GM19328 (cell line): ENCODE measurements at regions not wholly inside any gene's neighbourhood (a gene's known extent, or its start where the extent isn't known, plus 50 kb on each side); places are given as distances from the start of the nearest gene placed in this dataset.
"Not testable (repeated sequence)": the region's sequence is repeated elsewhere in the genome, so short reads cannot be mapped to it uniquely, and the experiment has no call there.

Source experiments
- ATAC-seq: cut with Tn5 transposase; IDR thresholded peaks from one replicate; pipeline ENCODE4 v1.9.1; 2021; ENCODE audit warnings: mild to moderate bottlenecking, moderate library complexity; ENCODE audit not compliant: unreplicated experiment

DNA sequence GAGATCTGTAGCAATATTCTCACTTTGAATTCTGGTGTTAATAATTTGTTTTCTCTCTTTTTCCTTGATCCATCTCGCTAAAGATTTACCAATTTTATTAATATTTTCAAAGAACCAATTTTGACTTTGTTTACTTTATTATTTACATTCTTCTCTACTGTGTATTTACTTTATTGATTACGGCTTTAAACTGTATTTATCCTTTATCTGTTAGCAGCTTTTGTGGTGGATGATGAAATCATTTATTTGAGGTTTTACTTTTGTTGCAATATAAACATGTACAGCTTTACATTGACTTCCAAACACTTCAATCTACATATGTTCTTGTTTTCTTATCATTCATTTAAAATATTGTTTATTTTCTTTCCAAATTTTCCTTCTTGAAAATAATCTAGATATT lies 719.9 kb downstream of the ADCYAP1 start:
- no peak for ATAC-seq

DNA sequence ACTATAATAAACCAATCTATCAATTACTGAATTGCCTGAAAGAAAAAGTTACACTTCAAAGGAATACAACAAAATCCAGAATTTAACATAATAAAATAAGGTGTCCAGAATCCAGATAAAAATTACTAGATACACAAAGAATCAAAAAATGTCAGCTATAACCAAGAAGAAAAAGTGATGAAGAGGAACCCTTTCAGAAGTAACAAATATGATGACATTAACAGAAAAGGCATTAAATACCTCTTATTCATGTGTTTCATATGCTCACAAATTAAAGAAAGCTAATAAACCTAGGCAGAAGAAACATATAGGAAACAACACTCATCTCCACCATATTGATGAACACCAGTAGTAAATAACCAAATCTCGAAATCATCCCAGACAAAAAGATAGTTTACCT lies 722.8 kb downstream of the ADCYAP1 start:
- no peak for ATAC-seq

GRCh38 chr18:1648712-1649111 lies 744.0 kb downstream of the ADCYAP1 start:
- ATAC-seq: no peak

GRCh38 chr18:1652018-1652417 lies 747.3 kb downstream of the ADCYAP1 start:
- no peak for ATAC-seq

GRCh38 chr18:1653873-1654272 lies 749.2 kb downstream of the ADCYAP1 start:
- ATAC-seq: no peak

DNA sequence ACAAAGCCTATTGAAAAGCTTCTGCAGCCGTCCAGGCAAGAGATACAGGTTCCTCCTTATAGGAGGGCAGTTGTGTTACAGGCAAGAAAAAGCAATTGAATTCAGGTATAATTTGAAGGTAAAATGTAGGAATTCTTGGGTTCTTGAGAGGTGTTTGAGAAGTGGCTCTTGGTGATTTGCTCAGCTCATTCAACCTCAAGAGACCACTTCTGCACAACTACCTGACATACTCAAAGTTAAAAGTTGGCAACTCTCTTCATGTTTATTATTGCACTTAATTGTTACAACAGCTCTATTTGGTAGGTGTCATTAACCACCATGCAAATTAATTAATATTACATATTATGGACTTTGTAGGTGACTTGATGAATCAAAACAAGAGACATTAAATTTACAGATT lies 753.2 kb downstream of the ADCYAP1 start:
- no peak for ATAC-seq

GRCh38 chr18:1658908-1659566 lies 754.4 kb downstream of the ADCYAP1 start:
- ATAC-seq: no peak

DNA sequence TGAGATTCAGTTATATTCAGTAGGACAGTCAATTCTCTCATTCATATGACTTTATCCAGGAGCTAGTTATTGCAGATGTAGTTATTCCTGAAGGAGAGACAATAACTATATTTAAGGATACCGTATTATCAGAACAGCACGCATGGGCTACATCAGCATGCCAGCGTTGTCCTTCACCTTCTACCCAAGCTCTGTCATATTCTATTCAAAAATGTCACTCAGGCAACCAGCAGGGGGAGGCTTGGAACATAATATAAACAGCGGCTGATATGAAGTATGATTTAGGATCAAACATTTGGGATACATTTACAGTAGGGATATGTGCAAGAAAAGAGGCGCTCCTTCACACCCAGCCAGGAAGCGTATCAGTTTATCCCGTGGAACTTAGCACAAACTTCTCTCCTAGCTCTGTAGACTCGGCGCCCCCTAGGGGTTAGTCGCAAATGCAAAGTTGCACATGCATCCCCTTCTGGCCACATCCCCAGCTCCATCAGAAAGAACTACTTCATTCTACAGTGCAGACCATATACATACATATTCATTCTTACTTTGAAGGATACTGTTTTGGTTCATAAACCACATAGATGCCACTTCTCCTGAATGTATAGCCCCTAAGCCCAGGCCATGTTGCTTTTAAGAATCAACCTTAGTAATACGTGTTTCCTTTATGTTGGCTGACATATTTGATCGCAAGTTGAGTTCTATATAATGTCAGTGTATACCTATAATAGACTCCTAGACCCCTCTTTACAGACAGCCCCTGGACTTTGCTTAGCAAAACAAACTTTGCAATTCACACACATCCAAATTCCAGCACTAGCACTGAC lies 759.4 kb downstream of the ADCYAP1 start:
- no peak for ATAC-seq

GRCh38 chr18:1665079-1665478 lies 760.4 kb downstream of the ADCYAP1 start:
- ATAC-seq: no peak

GRCh38 chr18:1668279-1668678 lies 763.6 kb downstream of the ADCYAP1 start:
- ATAC-seq: no peak

GRCh38 chr18:1671710-1672109 lies 767.0 kb downstream of the ADCYAP1 start:
- not testable (repeated sequence) for ATAC-seq

DNA sequence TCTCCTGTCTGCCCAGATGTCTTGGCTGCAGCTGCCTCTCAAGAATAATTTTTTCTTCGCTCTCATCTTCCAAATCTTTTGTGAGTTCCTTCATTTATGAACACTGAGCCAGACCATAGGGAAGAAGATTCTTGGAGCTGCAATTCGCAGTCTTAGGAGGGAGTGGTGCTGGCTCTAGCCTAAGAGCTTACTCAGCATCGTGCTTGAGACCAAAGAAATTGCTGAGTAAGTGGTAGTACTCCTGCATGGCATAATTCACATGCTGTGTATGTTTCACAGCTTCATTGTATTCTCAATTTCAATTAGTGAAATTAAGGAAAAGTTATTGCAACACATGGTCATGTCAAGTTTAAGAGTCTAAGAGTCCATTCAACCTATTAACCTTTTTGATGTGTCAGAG lies 771.7 kb downstream of the ADCYAP1 start:
- ATAC-seq: no peak

DNA sequence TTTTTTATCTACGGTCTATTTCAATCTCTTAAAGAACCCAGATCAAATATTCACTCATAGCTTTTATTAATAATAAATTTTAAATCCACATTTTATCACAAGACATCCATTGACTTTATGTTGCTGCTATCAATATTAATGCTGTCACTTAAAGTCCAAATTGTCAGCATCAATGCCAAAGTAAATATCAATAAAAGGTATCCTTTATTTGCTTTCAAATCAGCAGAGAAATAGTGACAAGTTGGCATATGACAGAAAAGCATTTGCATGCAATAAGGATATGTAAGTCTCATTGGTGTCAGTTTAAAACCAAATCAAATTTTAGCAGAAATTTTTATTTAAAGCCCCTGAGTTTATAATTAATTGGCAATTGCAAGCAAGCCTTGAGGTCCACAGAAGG lies 775.4 kb downstream of the ADCYAP1 start:
- ATAC-seq: no peak

- ATAC-seq: no peak
Observed at GRCh38 chr18:1691863-1692262, 787.2 kb downstream of the ADCYAP1 start.

DNA sequence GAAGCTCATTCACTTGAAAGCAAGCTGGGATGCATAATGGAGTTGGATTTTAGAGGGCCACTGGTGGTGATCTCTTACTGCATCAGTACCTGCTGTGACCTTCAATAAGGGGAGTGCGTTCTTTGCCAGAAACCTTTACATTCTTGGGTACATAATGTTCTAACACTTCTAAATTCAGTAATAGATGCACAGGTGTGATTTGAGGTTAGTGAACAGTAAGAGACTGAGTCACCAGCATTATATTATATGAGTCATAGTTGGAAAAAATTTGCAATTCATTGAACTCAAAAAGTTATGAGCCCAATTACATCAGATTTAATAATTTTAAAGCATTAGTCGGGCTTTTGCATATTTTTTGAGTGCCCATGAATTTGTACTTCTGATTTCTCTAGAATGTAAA lies 803.3 kb downstream of the ADCYAP1 start:
- ATAC-seq: no peak

GRCh38 chr18:1710114-1710513 lies 805.4 kb downstream of the ADCYAP1 start:
- ATAC-seq: no peak

GRCh38 chr18:1732143-1732542 lies 827.5 kb downstream of the ADCYAP1 start:
- no peak for ATAC-seq

- no peak for ATAC-seq
Observed at GRCh38 chr18:1746131-1746530, 825.2 kb downstream of the METTL4 start.

GRCh38 chr18:1751249-1751648 lies 820.1 kb downstream of the METTL4 start:
- ATAC-seq: no peak

GRCh38 chr18:1760901-1761300 lies 810.4 kb downstream of the METTL4 start:
- ATAC-seq: no peak

GRCh38 chr18:1774261-1774660 lies 797.0 kb downstream of the METTL4 start:
- no peak for ATAC-seq

DNA sequence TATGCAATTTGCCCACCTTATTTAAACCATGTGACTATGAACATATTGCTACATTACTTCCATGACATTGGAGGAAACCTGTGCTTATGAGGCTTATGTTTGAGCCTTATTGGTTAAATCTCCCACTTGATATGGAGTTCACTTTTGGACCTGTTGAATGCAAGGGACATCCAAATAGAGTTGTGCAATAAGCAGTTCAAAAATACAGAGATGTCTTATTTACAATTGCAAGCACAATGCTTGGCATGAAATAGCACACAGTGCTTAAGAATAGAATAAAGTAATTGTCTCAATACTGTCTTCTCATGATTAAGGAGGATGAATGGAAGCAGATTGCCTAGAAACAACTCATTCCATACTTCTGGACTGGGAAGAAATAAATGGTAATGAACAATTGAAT lies 793.5 kb downstream of the METTL4 start:
- ATAC-seq: no peak
